Colonic mucosa (tissue), 4 donors: ENCODE measurements at regions not wholly inside any gene's neighbourhood (a gene's known extent, or its start where the extent isn't known, plus 50 kb on each side); places are given as distances from the start of the nearest gene placed in this dataset.
A peak's percentile ranks its signal among the peaks of the same experiment; 100 is the strongest.
"Not testable (repeated sequence)": the region's sequence is repeated elsewhere in the genome, so short reads cannot be mapped to it uniquely, and the experiment has no call there.

Experiments
- DNase-seq: peaks from one replicate; pipeline ENCODE4 v3.0.0-alpha.2; 2020
- H3K27ac ChIP-seq: fragments of 200-600 bp; one replicate; pipeline ENCODE4 v1.8.0; 2021
- H3K27me3 ChIP-seq: fragments of 200-600 bp; one replicate; pipeline ENCODE4 v1.8.0; 2021
- H3K36me3 ChIP-seq: fragments of 200-600 bp; one replicate; pipeline ENCODE4 v1.8.0; 2021
- H3K4me1 ChIP-seq: fragments of 200-600 bp; one replicate; pipeline ENCODE4 v1.8.0; 2021; ENCODE audit warnings: mild to moderate bottlenecking
- H3K4me3 ChIP-seq: fragments of 200-600 bp; one replicate; pipeline ENCODE4 v1.8.0; 2021
- H3K9ac ChIP-seq, 2 donors: one replicate each; pipeline ENCODE4 v1.7.0; 2013; ENCODE audit warnings: control low read depth in 2 of 2, low read depth in 2 of 2, low read length in 2 of 2
- H3K9me3 ChIP-seq: fragments of 200-600 bp; one replicate; pipeline ENCODE4 v1.8.0; 2021
- intact Hi-C: fragments of 100-400 bp; cut with DNase I; formaldehyde crosslinking; loops from one replicate; pipeline ENCODE4 v1.14.1; 2022
- TF ChIP-seq, protein P1 (sequence below): fragments of 200-600 bp; IDR thresholded peaks from one replicate; pipeline ENCODE4 v1.8.0; 2022; ENCODE audit warnings: antibody characterized with exemption, mild to moderate bottlenecking
- donor health status: healthy.
- donor health status: DM: no; HTN: no; CAD: no.
- donor health status: DM: no; HTN: no; CAD: no.

GRCh38 chr1:195733826-195734225 is 874.4 kb downstream of the KCNT2 start:
- TF ChIP-seq, protein P1, sequence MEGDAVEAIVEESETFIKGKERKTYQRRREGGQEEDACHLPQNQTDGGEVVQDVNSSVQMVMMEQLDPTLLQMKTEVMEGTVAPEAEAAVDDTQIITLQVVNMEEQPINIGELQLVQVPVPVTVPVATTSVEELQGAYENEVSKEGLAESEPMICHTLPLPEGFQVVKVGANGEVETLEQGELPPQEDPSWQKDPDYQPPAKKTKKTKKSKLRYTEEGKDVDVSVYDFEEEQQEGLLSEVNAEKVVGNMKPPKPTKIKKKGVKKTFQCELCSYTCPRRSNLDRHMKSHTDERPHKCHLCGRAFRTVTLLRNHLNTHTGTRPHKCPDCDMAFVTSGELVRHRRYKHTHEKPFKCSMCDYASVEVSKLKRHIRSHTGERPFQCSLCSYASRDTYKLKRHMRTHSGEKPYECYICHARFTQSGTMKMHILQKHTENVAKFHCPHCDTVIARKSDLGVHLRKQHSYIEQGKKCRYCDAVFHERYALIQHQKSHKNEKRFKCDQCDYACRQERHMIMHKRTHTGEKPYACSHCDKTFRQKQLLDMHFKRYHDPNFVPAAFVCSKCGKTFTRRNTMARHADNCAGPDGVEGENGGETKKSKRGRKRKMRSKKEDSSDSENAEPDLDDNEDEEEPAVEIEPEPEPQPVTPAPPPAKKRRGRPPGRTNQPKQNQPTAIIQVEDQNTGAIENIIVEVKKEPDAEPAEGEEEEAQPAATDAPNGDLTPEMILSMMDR = no peak
- Histone ChIP-seq H3K27ac (no peak overlapping the region), H3K4me1 (no peaks in the 10 kb centered on the region), H3K9me3 (no peaks in the 10 kb centered on the region), H3K27me3 (no peaks in the 10 kb centered on the region), H3K9ac (no peak overlapping the region), H3K36me3 (no peaks in the 10 kb centered on the region), H3K4me3 (no peak overlapping the region)
- intact Hi-C loops = no loop called here
- DNase-seq = peak; percentile 34

- TF ChIP-seq, protein P1 = no peak
- Histone ChIP-seq H3K9me3 (no peaks in the 10 kb centered on the region), H3K27ac (no peak overlapping the region), H3K4me3 (no peak overlapping the region), H3K4me1 (no peaks in the 10 kb centered on the region), H3K27me3 (no peaks in the 10 kb centered on the region), H3K36me3 (no peaks in the 10 kb centered on the region), H3K9ac (no peak overlapping the region)
- intact Hi-C loops = no loop called here
- no peak for DNase-seq
Measured at GRCh38 chr1:195733408-195733807, 874.8 kb downstream of the KCNT2 start.

GRCh38 chr1:195731385-195731784 is 876.9 kb downstream of the KCNT2 start:
- Histone ChIP-seq H3K4me3 (no peak overlapping the region), H3K9me3 (no peaks in the 10 kb centered on the region), H3K36me3 (no peaks in the 10 kb centered on the region), H3K27ac (no peak overlapping the region), H3K27me3 (no peaks in the 10 kb centered on the region), H3K4me1 (no peaks in the 10 kb centered on the region), H3K9ac (no peak overlapping the region)
- intact Hi-C loops = no loop called here
- no peak for DNase-seq
- TF ChIP-seq, protein P1 = no peak

- intact Hi-C loops = no loop called here
- H3K27ac ChIP-seq = no peak overlapping the region
- H3K9me3 ChIP-seq = no peaks in the 10 kb centered on the region
- TF ChIP-seq, protein P1 = no peak
- H3K4me1 ChIP-seq = no peaks in the 10 kb centered on the region
- H3K4me3 ChIP-seq = no peak overlapping the region
- H3K27me3 ChIP-seq = no peaks in the 10 kb centered on the region
- no peaks in the 10 kb centered on the region for H3K36me3 ChIP-seq
- no peak for DNase-seq
- H3K9ac ChIP-seq = no peak overlapping the region
Measured at GRCh38 chr1:195723796-195724194, 884.4 kb downstream of the KCNT2 start.

DNA sequence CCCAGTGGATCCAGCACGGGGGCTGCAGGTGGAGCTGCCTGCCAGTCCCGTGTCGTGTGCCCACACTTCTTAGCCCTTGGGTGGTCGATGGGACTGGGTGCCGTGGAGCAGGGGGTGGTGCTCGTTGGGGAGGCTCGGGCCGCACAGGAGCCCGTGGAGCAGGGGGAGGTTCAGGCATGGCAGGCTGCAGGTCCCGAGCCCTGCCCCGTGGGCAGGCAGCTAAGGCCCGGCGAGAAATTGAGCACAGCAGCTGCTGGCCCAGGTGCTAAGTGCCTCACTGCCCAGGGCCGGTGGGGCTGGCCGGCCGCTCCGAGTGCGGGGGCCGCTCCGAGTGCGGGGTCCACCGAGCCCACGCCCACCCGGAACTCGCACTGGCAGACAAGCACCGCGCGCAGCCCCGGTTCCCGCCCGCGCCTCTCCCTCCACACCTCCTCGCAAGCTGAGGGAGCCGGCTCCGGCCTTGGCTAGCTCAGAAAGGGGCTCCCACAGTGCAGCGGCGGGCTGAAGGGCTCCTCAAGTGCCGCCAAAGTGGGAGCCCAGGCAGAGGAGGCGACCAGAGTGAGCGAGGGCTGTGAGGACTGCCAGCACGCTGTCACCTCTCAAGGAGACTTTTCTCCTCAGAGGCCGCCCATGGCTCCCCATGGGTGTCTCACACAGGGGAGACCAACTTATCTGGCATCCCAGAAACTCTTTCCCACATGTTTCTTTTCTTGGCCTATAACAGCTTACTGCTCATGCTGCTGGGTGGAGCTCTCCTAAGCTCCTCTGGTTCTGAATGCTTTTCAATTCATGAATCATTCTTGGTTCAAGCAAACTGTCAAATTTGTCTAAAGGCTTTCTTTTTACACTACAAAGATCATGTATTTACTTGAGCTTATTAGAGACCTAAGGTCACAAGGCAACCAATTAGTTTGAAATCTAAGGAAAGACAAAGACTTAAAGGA is 885.1 kb downstream of the KCNT2 start:
- H3K9ac ChIP-seq, H3K27ac ChIP-seq, H3K4me3 ChIP-seq, H3K27me3 ChIP-seq, H3K9me3 ChIP-seq, DNase-seq, H3K4me1 ChIP-seq, H3K36me3 ChIP-seq, intact Hi-C loops: not testable (repeated sequence)

DNA sequence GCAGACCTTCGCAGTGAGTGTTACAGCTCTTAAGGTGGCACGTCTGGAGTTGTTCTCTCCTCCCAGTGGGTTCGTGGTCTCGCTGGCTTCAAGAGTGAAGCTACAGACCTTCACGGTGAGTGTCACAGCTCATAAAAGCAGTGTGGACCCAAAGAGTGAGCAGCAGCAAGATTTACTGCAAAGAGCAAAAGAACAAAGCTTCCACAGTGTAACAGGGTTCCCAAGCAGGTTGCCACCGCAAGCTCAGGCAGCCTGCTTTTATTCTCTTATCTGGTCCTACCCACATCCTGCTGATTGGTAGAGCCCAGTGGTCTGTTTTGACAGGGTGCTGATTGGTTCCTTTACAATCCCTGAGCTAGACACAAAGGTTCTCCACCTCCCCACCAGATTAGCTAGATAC is 886.1 kb downstream of the KCNT2 start:
- Histone ChIP-seq H3K27ac (peak overlapping the region; percentile 79), H3K9ac (peak overlapping the region in 1 of 2 donors; percentile 66), H3K4me3 (peak overlapping the region; percentile 34)
- H3K9me3 ChIP-seq, intact Hi-C loops, H3K4me1 ChIP-seq, H3K36me3 ChIP-seq, H3K27me3 ChIP-seq: not testable (repeated sequence)
- DNase-seq = peak; percentile 38
